ENCODE measurements at regions not wholly inside any gene's neighbourhood (a gene's known extent, or its start where the extent isn't known, plus 50 kb on each side); places are given as distances from the start of the nearest gene placed in this dataset.

DNA sequence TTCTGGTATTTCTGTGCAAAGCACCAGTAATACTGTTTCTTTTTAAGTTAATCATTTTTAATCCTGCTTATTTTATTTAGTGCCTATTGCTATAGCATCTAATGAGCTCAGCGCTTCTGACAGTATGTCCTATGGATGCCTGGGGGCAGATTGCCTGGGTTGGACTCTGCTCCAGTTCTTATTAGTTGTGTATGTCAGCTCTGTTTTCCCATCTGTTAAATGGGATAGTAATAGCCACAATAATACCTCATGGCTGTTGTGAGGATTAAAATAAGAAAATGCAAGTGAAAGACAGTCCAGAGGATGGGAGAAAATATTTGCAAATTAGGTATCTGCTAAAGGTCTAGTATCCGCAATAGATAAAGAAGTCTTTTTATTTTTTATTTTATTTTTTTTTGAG, 87.0 kb downstream of the UTRN start:
- TF ChIP-seq, protein P1, sequence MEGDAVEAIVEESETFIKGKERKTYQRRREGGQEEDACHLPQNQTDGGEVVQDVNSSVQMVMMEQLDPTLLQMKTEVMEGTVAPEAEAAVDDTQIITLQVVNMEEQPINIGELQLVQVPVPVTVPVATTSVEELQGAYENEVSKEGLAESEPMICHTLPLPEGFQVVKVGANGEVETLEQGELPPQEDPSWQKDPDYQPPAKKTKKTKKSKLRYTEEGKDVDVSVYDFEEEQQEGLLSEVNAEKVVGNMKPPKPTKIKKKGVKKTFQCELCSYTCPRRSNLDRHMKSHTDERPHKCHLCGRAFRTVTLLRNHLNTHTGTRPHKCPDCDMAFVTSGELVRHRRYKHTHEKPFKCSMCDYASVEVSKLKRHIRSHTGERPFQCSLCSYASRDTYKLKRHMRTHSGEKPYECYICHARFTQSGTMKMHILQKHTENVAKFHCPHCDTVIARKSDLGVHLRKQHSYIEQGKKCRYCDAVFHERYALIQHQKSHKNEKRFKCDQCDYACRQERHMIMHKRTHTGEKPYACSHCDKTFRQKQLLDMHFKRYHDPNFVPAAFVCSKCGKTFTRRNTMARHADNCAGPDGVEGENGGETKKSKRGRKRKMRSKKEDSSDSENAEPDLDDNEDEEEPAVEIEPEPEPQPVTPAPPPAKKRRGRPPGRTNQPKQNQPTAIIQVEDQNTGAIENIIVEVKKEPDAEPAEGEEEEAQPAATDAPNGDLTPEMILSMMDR (IDR thresholded peaks at IDR 0.05): no peak
- TF ChIP-seq ZFX (IDR thresholded peaks at IDR 0.05; ENCODE audit: borderline replicate concordance): no peak

All from 22Rv1 (cell line).